ENCODE measurements at regions not wholly inside any gene's neighbourhood (a gene's known extent, or its start where the extent isn't known, plus 50 kb on each side); places are given as distances from the start of the nearest gene placed in this dataset.

- TF ChIP-seq, protein P1, sequence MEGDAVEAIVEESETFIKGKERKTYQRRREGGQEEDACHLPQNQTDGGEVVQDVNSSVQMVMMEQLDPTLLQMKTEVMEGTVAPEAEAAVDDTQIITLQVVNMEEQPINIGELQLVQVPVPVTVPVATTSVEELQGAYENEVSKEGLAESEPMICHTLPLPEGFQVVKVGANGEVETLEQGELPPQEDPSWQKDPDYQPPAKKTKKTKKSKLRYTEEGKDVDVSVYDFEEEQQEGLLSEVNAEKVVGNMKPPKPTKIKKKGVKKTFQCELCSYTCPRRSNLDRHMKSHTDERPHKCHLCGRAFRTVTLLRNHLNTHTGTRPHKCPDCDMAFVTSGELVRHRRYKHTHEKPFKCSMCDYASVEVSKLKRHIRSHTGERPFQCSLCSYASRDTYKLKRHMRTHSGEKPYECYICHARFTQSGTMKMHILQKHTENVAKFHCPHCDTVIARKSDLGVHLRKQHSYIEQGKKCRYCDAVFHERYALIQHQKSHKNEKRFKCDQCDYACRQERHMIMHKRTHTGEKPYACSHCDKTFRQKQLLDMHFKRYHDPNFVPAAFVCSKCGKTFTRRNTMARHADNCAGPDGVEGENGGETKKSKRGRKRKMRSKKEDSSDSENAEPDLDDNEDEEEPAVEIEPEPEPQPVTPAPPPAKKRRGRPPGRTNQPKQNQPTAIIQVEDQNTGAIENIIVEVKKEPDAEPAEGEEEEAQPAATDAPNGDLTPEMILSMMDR (IDR thresholded peaks at IDR 0.05; ENCODE audit: control insufficient read depth, insufficient read depth, low read depth, low read length, missing control alignments), result no peak
These were observed 253.1 kb upstream of the PELI2 start for GRCh38 chr14:55864890-55865655.

DNA sequence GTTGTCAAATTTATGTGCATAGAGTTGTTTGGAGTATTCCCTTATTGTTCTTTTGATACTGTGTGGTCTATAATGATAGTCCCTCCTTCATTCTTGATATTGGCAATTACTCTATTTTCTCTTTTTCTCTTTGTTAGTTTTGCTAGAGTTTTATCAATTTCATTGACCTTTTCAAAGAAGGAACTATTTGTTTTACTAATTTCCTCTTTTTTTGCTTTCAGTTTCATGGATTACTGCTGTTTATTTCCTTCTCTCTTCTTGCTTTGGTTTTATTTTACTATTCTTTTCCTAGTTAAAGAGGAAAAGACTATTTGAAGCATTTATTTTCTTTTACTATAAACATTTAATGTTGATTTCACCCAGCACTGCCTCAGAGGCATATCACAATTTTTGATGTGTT, 250.9 kb upstream of the PELI2 start:
- no peak for DNase-seq (ENCODE audit: low read depth)
- no peak overlapping the region for H3K4me3 ChIP-seq (ENCODE audit: control insufficient read depth, low read depth, low read length)
- TF ChIP-seq, protein P1 (IDR thresholded peaks at IDR 0.05; ENCODE audit: control insufficient read depth, insufficient read depth, low read depth, low read length, missing control alignments), result no peak

More at GRCh38 chr14:55864890-55865655, 253.1 kb upstream of the PELI2 start:
- no peak overlapping the region for H3K4me3 ChIP-seq (ENCODE audit: control insufficient read depth, low read depth, low read length)
- DNase-seq (ENCODE audit: low read depth), result no peak

GRCh38 chr14:55867719-55868118, 250.5 kb upstream of the PELI2 start:
- TF ChIP-seq, protein P1 (IDR thresholded peaks at IDR 0.05; ENCODE audit: control insufficient read depth, insufficient read depth, low read depth, low read length, missing control alignments), result no peak
- DNase-seq (ENCODE audit: low read depth), result no peak
- no peak overlapping the region for H3K4me3 ChIP-seq (ENCODE audit: control insufficient read depth, low read depth, low read length)

GRCh38 chr14:55869397-55870049, 248.7 kb upstream of the PELI2 start:
- H3K4me3 ChIP-seq (ENCODE audit: control insufficient read depth, low read depth, low read length), result no peak overlapping the region
- TF ChIP-seq, protein P1 (IDR thresholded peaks at IDR 0.05; ENCODE audit: control insufficient read depth, insufficient read depth, low read depth, low read length, missing control alignments), result no peak
- DNase-seq (ENCODE audit: low read depth), result no peak

DNA sequence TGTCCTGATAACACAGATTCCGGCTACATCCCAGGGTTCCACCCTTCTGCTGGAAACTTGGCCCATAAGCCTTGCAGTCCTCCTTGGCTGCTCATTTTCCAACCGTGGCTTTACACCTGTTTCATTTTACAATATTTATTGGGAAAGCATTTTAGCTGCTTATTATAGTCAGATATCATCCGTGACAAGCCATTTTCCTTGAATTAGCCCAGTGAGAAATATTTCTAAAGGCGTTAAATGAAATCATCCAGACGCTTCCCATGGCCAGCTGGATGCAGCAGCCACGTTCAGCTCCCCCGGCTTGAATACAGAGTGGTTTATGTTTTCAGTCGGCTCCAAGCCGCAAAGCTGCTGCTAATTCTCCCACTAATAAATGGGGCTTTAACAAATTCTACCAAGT, 245.0 kb upstream of the PELI2 start:
- TF ChIP-seq, protein P1 (IDR thresholded peaks at IDR 0.05; ENCODE audit: control insufficient read depth, insufficient read depth, low read depth, low read length, missing control alignments), result no peak
- no peak for DNase-seq (ENCODE audit: low read depth)
- H3K4me3 ChIP-seq (ENCODE audit: control insufficient read depth, low read depth, low read length), result no peak overlapping the region

GRCh38 chr14:55874785-55875184, 243.4 kb upstream of the PELI2 start:
- no peak for DNase-seq (ENCODE audit: low read depth)
- TF ChIP-seq, protein P1 (IDR thresholded peaks at IDR 0.05; ENCODE audit: control insufficient read depth, insufficient read depth, low read depth, low read length, missing control alignments), result no peak
- no peak overlapping the region for H3K4me3 ChIP-seq (ENCODE audit: control insufficient read depth, low read depth, low read length)

Measured in AG09309 (cell line).